Glomerular endothelial cell (primary cell): ENCODE measurements at regions not wholly inside any gene's neighbourhood (a gene's known extent, or its start where the extent isn't known, plus 50 kb on each side); places are given as distances from the start of the nearest gene placed in this dataset.
"Not testable (repeated sequence)": the region's sequence is repeated elsewhere in the genome, so short reads cannot be mapped to it uniquely, and the experiment has no call there.

Experiments used
- DNase-seq: peaks from one replicate; pipeline ENCODE4 v3.0.0-alpha.2; 2011; ENCODE audit warnings: low read depth, low spot score; ENCODE audit errors: extremely low read depth

DNA sequence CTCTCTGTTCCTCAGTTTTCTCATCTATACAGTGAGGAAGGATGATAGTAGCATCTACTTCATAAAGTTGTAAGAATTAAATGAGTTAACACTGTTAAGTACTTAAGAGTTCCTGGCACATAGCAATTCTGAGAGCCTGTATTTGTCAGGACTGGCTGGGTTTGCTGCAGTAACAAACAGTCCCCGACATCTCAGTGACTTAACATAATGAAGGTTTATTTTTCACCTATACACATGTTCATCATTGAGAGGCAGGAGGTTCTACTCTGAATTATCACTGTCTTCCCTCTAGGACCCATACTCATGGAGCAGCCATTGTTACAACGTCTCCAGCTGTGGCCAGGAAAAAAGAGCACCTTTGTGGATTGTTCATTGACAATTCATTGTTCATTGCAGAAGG lies 190.6 kb upstream of the PROK2 start:
- no peak for DNase-seq

DNA sequence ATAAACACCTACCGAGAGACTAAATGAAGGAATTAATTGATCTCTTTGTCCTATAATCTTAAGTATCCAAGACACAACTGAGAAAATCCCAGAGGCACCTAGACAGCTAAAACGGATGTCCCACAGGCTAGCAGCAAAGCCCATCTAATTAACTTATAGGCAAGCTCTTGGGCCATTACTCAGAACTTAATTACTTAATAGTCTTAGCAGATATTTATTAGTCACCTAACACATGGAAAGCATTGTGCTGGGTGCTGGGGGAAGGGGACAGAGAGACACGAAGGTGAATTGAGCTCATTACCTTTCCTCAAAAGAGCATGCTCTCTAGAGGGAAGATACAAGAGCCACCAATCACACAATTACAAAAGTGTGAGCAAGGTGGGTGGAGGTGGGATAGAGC lies 189.8 kb upstream of the PROK2 start:
- DNase-seq = no peak

DNA sequence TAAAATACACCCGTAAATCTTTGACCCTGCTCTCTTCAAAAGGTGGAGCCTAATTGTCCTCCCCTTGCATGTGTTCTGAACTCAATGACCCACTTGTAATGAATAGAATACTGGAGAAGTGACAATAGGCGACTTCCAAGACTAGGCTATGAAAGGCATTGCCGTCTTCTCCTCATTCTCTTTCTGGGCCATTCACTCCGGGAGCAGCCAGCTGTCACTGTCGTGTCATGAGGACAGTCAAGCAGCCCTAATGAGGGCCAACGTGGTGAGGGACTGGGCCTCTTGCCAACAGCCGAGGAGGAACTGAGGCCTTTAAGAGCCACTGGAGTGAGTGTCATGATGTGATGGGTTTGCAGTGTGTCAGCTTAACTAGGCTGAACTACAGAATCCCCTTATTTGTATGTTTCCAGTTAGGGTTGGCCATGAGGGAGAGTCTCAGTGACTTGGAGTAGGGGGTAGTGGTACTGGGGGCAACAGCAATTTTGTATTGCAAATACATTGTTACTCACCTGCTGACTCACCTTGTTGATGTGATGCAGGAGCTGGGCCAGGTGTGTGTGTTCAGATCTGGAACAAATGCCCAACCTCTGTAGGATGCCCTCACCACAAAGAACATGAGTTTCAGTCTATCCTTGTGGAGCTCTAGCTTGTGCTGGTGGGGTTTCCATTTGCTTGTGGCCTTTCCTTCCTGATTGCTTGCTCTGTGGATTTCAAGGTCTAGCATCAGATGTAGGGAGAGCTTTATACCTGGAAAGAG lies 188.5 kb upstream of the PROK2 start:
- DNase-seq = no peak

GRCh38 chr3:71972031-71972430 lies 187.1 kb upstream of the PROK2 start:
- no peak for DNase-seq

DNA sequence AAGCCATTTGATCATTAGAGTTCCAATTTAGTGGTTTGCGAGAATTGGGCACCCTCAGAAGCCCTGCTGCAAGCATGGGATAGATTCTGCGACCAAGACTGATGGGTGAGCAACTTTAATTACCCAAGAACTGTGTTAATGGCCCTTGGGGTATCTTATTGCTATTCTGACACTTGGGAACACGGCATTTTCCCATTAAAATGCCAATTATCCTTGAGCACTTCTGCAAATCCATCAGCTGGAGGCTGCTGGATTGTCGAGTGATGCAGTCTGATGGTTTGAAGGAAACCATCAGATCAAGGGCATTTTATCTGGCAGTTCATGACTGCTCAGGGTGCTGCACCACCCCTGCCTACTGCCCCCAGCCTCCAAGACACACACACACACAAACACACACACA lies 183.6 kb upstream of the PROK2 start:
- no peak for DNase-seq

- no peak for DNase-seq
Measured at GRCh38 chr3:71966185-71966584, 181.2 kb upstream of the PROK2 start.

- no peak for DNase-seq
Measured at GRCh38 chr3:71964170-71964569, 179.2 kb upstream of the PROK2 start.

- no peak for DNase-seq
Measured at GRCh38 chr3:71962561-71963240, 177.8 kb upstream of the PROK2 start.

DNA sequence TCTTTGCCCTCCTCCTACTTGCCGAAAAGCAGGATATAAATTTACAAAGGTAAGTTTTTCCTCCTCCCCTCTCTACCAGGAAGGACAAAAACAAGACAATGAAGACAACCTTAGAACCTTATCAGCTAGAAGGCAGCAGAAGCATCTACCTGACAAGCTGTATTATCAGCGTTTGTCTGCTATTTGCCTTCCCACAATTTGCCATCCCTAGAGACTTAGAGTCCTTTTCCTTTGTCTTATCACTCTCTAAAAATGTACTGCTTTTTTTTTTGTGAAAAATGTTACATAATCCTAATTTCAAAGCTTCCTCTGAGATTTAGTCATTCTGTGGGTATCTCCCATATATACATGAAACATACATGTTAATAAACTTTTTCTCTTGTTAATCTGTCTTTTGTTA lies 176.9 kb upstream of the PROK2 start:
- DNase-seq = no peak

DNA sequence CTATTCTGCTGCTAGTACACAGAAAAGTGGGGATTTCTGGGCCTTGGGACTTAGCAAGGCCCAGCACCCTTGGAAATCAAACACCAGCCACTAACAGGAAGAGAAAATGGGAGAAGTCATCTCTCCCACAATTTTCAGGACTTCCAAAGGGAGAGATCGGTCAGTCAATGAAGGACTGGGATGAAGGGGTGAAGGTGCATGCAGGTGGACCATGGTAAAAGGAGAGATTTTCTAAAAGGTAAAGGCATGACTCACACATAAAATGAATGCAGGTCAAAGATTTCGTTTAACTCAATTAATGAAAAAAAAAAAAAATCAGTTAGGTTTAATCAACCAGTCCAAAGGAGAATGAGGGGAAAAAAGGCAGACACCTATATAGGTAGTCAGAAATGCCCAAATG lies 176.4 kb upstream of the PROK2 start:
- no peak for DNase-seq

- no peak for DNase-seq
Measured at GRCh38 chr3:71958533-71958932, 173.6 kb upstream of the PROK2 start.

DNA sequence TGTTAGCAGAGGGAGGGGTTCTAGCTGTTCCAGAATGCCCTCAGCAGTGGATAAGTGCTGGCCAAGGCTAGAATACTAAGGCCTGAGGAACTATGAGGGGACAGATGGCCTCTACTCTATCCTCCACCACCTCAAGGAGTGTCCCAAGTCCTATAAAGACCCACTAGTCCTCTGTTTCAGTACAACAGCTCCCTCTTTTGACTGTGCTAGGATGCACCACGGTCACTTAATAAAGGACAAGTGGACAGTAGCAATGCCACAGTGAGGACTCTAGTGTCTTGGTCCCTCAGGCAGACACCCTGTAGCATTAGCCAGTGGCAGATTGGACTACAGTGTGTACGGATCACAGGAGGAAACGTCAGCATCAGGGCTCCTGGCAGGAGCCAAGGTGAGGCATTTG lies 171.8 kb upstream of the PROK2 start:
- no peak for DNase-seq

GRCh38 chr3:71956069-71956340 lies 171.1 kb upstream of the PROK2 start:
- DNase-seq = no peak

DNA sequence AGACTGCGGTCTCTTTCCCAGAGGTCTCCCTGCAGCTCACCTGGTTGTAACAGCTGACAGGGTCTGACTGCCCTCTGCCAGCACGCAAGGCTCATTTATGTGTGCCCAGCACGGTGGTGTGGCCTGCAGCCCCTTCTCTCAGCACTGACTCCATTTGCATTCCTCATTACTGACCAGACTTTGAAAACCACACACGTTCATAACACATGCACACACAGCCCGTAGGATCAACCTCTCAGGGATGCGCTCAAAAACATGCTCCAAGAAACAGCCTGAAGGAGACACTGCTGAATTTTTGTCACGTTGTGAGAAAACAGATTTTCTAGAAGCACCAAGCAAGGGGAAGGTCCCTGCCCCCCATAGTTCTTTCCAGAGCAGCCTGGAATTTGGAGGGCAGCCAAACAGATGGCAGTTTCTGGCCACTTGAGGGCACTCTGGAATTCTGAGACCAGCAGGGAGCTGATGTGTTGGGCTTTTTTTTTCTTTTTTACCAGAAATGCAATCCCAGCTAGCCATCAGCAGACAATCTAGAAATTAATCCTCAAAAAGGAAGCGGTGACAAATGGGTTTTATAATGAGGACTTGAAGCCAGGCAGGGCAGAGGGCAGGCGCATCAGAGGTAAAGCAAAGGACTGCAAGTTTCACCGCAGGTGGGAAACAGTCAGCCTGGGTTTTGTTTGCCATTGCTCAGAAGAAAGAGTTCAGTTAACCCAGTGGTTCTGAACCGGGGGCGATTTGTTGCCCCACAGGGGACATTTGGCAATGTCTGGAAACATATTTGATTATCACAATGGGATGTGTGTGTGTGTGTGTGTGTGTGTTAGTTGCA lies 170.5 kb upstream of the PROK2 start:
- DNase-seq = peak; percentile 29

DNA sequence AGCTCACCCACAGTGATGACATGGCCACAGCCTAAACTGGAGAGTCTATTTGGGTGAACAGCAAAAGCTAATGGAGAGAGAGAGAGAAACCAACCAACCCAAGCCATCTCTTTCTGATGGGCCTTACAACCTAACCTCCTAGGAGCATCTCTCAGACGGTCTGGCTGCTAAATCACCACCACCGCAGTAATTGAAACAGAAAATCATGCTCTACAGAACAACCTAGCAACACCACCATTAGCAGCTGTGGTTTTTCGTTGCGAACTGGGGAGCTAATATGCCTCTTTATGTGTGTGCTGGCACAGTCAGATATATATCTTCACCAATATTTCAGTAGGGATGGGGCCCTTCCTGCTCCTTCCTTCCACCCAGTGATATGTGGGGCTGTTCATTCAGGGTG lies 166.9 kb upstream of the PROK2 start:
- DNase-seq = no peak

GRCh38 chr3:71951361-71951760 lies 166.4 kb upstream of the PROK2 start:
- no peak for DNase-seq

GRCh38 chr3:71949442-71949841 lies 164.5 kb upstream of the PROK2 start:
- no peak for DNase-seq

GRCh38 chr3:71944482-71945065 lies 159.6 kb upstream of the PROK2 start:
- no peak for DNase-seq

- no peak for DNase-seq
Measured at GRCh38 chr3:71942432-71943187, 157.7 kb upstream of the PROK2 start.

GRCh38 chr3:71940486-71940885 lies 155.5 kb upstream of the PROK2 start:
- DNase-seq = no peak

DNA sequence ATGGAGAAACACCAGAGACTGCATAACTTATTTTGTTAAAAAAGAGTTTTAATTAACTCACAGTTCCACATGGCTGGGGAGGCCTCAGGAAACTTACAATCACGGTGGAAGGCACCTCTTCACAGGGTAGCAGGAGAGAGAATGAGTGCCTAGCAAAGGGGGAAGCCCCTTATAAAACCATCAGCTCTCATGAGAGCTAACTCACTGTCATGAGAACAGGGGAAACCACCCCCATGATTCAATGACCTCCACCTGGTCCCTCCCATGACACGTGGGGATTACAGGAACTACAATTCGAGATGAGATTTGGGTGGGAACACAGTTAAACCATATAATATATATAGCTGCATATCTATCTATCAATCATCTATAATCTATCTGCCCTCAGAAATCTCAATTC lies 153.1 kb upstream of the PROK2 start:
- not testable (repeated sequence) for DNase-seq
